HG03354 (cell line): ENCODE measurements at regions not wholly inside any gene's neighbourhood (a gene's known extent, or its start where the extent isn't known, plus 50 kb on each side); places are given as distances from the start of the nearest gene placed in this dataset.
"Not testable (repeated sequence)": the region's sequence is repeated elsewhere in the genome, so short reads cannot be mapped to it uniquely, and the experiment has no call there.

ENCODE experiments used
- ATAC-seq: cut with Tn5 transposase; IDR thresholded peaks from one replicate; pipeline ENCODE4 v1.9.1; 2021; ENCODE audit warnings: mild to moderate bottlenecking; ENCODE audit not compliant: unreplicated experiment, poor library complexity, severe bottlenecking

- no peak for ATAC-seq
Observed at GRCh38 chr4:60846678-60847077, 353.4 kb upstream of the ADGRL3 start.

- ATAC-seq: no peak
Observed at GRCh38 chr4:60847614-60848013, 352.5 kb upstream of the ADGRL3 start.

GRCh38 chr4:60857130-60857753 lies 342.9 kb upstream of the ADGRL3 start:
- ATAC-seq: no peak

GRCh38 chr4:60863442-60863841 lies 336.7 kb upstream of the ADGRL3 start:
- ATAC-seq: no peak

GRCh38 chr4:60865273-60865672 lies 334.9 kb upstream of the ADGRL3 start:
- ATAC-seq: no peak

- no peak for ATAC-seq
Observed at GRCh38 chr4:60868232-60868960, 331.7 kb upstream of the ADGRL3 start.

GRCh38 chr4:60879135-60879701 lies 320.9 kb upstream of the ADGRL3 start:
- no peak for ATAC-seq

- ATAC-seq: no peak
Observed at GRCh38 chr4:60884587-60884986, 315.5 kb upstream of the ADGRL3 start.

- no peak for ATAC-seq
Observed at GRCh38 chr4:60885011-60885410, 315.1 kb upstream of the ADGRL3 start.

GRCh38 chr4:60890743-60891142 lies 309.4 kb upstream of the ADGRL3 start:
- no peak for ATAC-seq

- no peak for ATAC-seq
Observed at GRCh38 chr4:60891947-60892346, 308.2 kb upstream of the ADGRL3 start.

- ATAC-seq: no peak
Observed at GRCh38 chr4:60897415-60897814, 302.7 kb upstream of the ADGRL3 start.

GRCh38 chr4:60905162-60905561 lies 295.0 kb upstream of the ADGRL3 start:
- ATAC-seq: no peak

GRCh38 chr4:60911127-60911526 lies 289.0 kb upstream of the ADGRL3 start:
- no peak for ATAC-seq

- ATAC-seq: no peak
Observed at GRCh38 chr4:60913002-60913401, 287.1 kb upstream of the ADGRL3 start.

GRCh38 chr4:60913671-60914070 lies 286.5 kb upstream of the ADGRL3 start:
- no peak for ATAC-seq

- not testable (repeated sequence) for ATAC-seq
Observed at GRCh38 chr4:60921735-60922134, 278.4 kb upstream of the ADGRL3 start.

- ATAC-seq: no peak
Observed at GRCh38 chr4:60923075-60923474, 277.1 kb upstream of the ADGRL3 start.

GRCh38 chr4:60926624-60927023 lies 273.5 kb upstream of the ADGRL3 start:
- ATAC-seq: no peak

- ATAC-seq: no peak
Observed at GRCh38 chr4:60930866-60931265, 269.3 kb upstream of the ADGRL3 start.

- ATAC-seq: no peak
Observed at GRCh38 chr4:60934566-60935295, 265.4 kb upstream of the ADGRL3 start.
